T-helper 2 cell treated with Interferon-gamma antibody and Interleukin-4, amounts not matched to agents 5 μg/mL and 100 μg/mL, for 36 hours (primary cell): ENCODE measurements at regions not wholly inside any gene's neighbourhood (a gene's known extent, or its start where the extent isn't known, plus 50 kb on each side); places are given as distances from the start of the nearest gene placed in this dataset.
"Not testable (repeated sequence)": the region's sequence is repeated elsewhere in the genome, so short reads cannot be mapped to it uniquely, and the experiment has no call there.

Experiments
- DNase-seq: peaks from one replicate; pipeline ENCODE4 v3.0.0; 2021; ENCODE audit warnings: low spot score
- H3K27ac Mint-ChIP-seq: one replicate; pipeline ENCODE4 v1.8.0; 2021; ENCODE audit warnings: mild to moderate bottlenecking, mixed read lengths
- H3K27me3 Mint-ChIP-seq: one replicate; pipeline ENCODE4 v1.8.0; 2021; ENCODE audit warnings: low read depth, mixed read lengths
- H3K36me3 Mint-ChIP-seq: one replicate; pipeline ENCODE4 v1.8.0; 2021; ENCODE audit warnings: low read depth, mixed read lengths
- H3K4me1 Mint-ChIP-seq: one replicate; pipeline ENCODE4 v1.8.0; 2021; ENCODE audit warnings: low read depth, mixed read lengths
- H3K4me3 Mint-ChIP-seq: one replicate; pipeline ENCODE4 v1.8.0; 2022; ENCODE audit warnings: mild to moderate bottlenecking, moderate library complexity, mixed read lengths
- H3K9me3 Mint-ChIP-seq: one replicate; pipeline ENCODE4 v1.8.0; 2021; ENCODE audit warnings: mixed read lengths

DNA sequence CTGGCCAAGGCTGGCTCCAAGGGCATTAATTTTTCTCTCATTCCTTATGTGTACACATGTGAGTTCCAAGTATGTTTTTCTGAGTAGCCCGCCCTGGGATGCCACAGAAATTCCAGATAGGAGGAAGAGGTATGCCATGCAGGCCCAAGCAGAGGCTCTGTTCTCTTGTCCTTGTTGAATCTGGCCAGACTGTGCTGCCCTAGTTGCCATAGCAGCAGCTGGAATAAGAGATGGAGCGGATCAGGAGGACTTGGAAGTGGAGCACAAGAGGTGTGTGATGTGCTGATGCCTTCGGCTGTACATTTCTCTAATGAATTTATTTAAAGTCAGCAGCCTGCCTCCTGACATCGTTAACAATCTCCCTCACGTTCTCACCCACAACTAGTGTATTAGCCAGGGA, 235.6 kb upstream of the RPS23 start:
- H3K27ac Mint-ChIP-seq = no peak overlapping the region
- peaks cover 4% of the 10 kb centered on the region for H3K4me1 Mint-ChIP-seq
- DNase-seq = no peak
- no peaks in the 10 kb centered on the region for H3K27me3 Mint-ChIP-seq
- H3K36me3 Mint-ChIP-seq = no peaks in the 10 kb centered on the region
- no peak overlapping the region for H3K4me3 Mint-ChIP-seq
- H3K9me3 Mint-ChIP-seq = no peaks in the 10 kb centered on the region

DNA sequence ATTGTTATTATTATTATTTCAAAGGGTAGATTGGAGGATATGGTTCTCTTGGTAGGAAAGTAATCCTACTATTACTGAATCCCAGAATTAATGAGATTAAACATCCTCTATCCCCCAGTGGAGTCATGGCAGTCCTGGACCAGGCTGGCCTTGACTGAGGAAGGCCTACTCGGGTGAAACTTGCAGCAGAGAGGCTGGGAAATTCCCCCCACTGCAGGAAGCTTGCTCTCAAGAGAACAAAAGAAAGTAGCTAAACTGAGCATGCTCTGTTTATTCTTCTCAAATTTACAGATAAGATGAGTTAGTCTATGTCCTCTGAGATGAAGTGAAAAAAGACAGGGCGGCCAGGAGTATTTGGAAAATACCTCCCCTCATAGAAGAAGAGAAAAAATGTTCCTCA, 233.9 kb upstream of the RPS23 start:
- Mint-ChIP-seq H3K36me3 (no peaks in the 10 kb centered on the region), H3K4me3 (no peak overlapping the region), H3K27me3 (no peaks in the 10 kb centered on the region), H3K9me3 (no peaks in the 10 kb centered on the region), H3K27ac (no peak overlapping the region), H3K4me1 (peaks cover 4% of the 10 kb centered on the region)
- DNase-seq = peak; percentile 6

DNA sequence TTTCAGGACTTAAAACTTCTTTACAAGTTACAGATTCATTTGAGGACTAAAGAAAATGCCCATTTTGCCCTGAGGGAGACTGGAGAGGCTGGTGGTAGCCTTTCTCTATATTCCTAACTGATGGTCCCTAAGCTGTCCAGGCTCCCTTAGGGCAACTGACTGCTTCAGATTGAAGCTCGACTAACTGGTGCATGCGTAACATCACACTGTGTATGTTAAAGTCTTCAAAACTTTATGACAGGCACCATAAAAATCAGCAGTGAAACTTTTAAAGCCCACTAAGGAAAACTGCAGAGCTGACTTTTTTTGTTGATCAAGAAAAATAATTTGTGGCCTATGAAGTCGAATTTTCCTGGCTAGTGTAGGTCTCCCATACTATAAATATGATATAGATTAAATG, 233.0 kb upstream of the RPS23 start:
- H3K27me3 Mint-ChIP-seq = no peaks in the 10 kb centered on the region
- no peak overlapping the region for H3K27ac Mint-ChIP-seq
- peaks cover 4% of the 10 kb centered on the region for H3K4me1 Mint-ChIP-seq
- no peak for DNase-seq
- no peak overlapping the region for H3K4me3 Mint-ChIP-seq
- H3K36me3 Mint-ChIP-seq = no peaks in the 10 kb centered on the region
- H3K9me3 Mint-ChIP-seq = no peaks in the 10 kb centered on the region

GRCh38 chr5:82509762-82510161, 231.6 kb upstream of the RPS23 start:
- peaks cover 4% of the 10 kb centered on the region for H3K4me1 Mint-ChIP-seq
- H3K4me3 Mint-ChIP-seq = no peak overlapping the region
- H3K27me3 Mint-ChIP-seq = no peaks in the 10 kb centered on the region
- H3K36me3 Mint-ChIP-seq = no peaks in the 10 kb centered on the region
- no peaks in the 10 kb centered on the region for H3K9me3 Mint-ChIP-seq
- no peak overlapping the region for H3K27ac Mint-ChIP-seq
- no peak for DNase-seq

GRCh38 chr5:82506390-82506789, 228.2 kb upstream of the RPS23 start:
- H3K27me3 Mint-ChIP-seq, H3K27ac Mint-ChIP-seq, DNase-seq, H3K4me3 Mint-ChIP-seq, H3K4me1 Mint-ChIP-seq, H3K9me3 Mint-ChIP-seq, H3K36me3 Mint-ChIP-seq: not testable (repeated sequence)

DNA sequence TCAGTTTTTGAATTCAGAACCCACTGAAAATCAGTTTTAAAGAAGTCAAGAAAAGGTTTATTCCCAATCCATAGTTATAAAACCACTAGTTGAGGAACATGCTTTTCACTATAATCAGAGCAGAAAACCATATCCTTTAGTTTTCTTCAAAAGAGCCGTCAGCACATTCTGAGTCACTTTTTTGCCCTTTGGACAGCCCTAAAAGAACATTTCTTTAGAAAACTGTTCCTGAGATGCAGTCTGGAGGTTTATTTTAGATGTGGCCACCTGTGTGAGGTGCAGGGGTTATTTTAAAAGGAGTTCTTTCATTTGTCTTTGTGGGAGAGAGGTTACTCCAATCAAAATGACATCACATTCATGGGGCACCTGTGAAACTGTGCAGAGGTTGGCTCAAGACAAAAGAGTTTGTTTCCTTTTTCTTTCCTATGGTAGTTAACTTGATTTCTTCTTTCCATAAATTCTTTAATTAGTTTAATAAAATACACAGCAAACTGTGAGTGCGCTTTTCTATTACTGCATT, 221.6 kb upstream of the RPS23 start:
- no peak for DNase-seq
- peaks cover 4% of the 10 kb centered on the region for H3K27me3 Mint-ChIP-seq
- H3K36me3 Mint-ChIP-seq = no peaks in the 10 kb centered on the region
- H3K4me1 Mint-ChIP-seq = no peaks in the 10 kb centered on the region
- no peak overlapping the region for H3K27ac Mint-ChIP-seq
- H3K4me3 Mint-ChIP-seq = no peak overlapping the region
- H3K9me3 Mint-ChIP-seq = no peaks in the 10 kb centered on the region

DNA sequence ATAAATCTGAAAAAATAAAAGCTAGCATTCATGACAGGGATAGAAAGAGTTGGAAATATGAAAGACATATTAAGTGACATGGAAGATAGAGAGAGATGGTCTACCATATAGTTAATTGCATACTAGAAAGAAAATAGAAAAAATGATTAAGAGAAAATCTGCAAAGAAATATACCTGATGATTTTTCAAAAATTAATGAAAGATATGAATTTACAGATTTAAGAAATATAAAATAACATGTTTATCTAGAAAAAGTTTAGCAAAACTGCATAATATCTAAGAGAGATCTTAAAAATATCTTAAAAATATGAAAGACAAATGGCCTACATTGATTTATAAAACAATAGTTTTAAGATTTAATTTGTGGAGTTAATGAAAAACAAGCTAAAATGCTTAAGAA, 219.1 kb upstream of the RPS23 start:
- Mint-ChIP-seq H3K27ac (no peak overlapping the region), H3K36me3 (no peaks in the 10 kb centered on the region), H3K4me3 (no peak overlapping the region), H3K27me3 (peaks cover 4% of the 10 kb centered on the region), H3K4me1 (peaks cover 4% of the 10 kb centered on the region), H3K9me3 (no peaks in the 10 kb centered on the region)
- no peak for DNase-seq

DNA sequence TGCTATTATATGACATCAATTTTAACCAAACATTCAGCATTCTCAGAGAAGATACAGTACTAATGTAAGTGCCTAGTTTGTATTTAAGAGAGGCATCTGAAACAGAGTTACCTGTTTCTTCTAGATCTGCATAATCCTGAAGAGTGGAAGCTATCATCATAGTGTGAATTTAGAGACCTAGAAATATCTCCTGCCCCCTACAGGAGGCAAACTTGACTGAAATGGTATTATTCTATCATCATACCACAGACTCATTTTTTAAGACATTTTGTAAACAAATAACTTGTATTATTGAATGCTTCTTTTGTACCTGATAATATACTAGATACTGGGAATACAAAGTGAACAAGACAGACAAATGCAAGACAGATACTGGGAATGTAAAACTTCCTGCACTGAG, 216.8 kb upstream of the RPS23 start:
- DNase-seq = no peak
- no peak overlapping the region for H3K4me3 Mint-ChIP-seq
- no peaks in the 10 kb centered on the region for H3K36me3 Mint-ChIP-seq
- H3K4me1 Mint-ChIP-seq = peaks cover 4% of the 10 kb centered on the region
- peaks cover 5% of the 10 kb centered on the region for H3K27me3 Mint-ChIP-seq
- H3K9me3 Mint-ChIP-seq = no peaks in the 10 kb centered on the region
- no peak overlapping the region for H3K27ac Mint-ChIP-seq

GRCh38 chr5:82493221-82493620, 215.1 kb upstream of the RPS23 start:
- Mint-ChIP-seq H3K27ac (no peak overlapping the region), H3K27me3 (peaks cover 7% of the 10 kb centered on the region), H3K4me1 (peaks cover 4% of the 10 kb centered on the region), H3K36me3 (no peaks in the 10 kb centered on the region), H3K9me3 (no peaks in the 10 kb centered on the region), H3K4me3 (no peak overlapping the region)
- no peak for DNase-seq

DNA sequence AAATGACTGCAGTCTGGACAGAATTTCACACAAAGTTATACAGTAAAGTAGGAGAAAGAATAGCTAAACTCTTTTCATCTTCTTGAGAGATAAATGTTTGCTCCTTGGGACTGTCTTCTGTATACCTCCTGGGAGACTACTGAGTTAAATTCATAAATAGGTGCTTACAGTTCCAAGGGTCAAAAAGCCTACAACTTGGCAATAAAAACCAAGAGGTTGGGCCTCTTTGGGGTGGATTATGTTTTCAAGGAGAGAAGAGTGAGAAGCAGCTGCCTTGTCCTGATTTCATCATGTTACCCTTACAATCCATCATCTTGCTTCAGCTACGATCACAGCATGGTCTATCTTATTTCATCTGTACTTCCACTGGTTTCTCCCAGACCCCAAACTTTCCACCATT, 213.2 kb upstream of the RPS23 start:
- peaks cover 4% of the 10 kb centered on the region for H3K4me1 Mint-ChIP-seq
- no peak overlapping the region for H3K4me3 Mint-ChIP-seq
- no peak overlapping the region for H3K27ac Mint-ChIP-seq
- no peaks in the 10 kb centered on the region for H3K36me3 Mint-ChIP-seq
- DNase-seq = no peak
- H3K27me3 Mint-ChIP-seq = peaks cover 7% of the 10 kb centered on the region
- no peaks in the 10 kb centered on the region for H3K9me3 Mint-ChIP-seq

DNA sequence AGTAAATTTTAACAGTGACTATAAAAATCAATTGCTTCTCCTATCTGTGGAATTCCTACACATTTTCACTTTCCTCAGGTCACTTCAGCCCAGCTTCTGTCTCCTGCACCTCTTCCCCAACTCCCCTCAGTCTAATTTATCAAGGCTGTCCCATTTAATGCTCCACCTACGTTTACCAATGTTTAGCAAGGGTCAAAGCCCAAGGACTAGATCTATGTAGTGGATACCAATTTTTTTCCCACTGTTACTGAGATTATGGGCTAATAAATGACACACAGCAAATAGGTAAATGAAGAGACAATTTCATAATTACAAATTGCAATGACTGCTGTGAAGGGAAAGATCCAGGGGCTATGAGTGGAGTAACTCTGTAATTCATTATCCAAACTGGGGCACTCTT, 211.5 kb upstream of the RPS23 start:
- H3K9me3 Mint-ChIP-seq = no peaks in the 10 kb centered on the region
- H3K27me3 Mint-ChIP-seq = peaks cover 7% of the 10 kb centered on the region
- no peak overlapping the region for H3K27ac Mint-ChIP-seq

DNA sequence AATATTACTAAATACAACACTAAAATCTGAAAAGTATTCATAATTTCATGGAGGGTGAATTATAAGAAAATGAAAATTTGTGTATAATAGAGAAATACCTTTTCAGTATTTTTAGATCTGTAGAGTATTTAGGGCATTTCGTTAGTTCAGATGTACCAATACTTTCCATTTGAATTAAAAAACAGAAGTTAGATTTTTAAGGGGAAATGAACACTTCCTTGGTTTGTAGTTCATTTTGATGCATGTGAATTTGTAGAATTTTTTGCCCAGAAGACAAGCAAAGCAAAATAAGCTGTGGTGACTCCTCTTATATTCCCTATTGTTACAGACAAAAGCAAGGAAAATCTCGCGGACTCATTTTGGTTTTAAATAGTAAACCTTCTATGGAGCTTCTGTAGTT, 209.0 kb upstream of the RPS23 start:
- Mint-ChIP-seq H3K4me1 (no peaks in the 10 kb centered on the region), H3K27ac (no peak overlapping the region), H3K9me3 (no peaks in the 10 kb centered on the region), H3K4me3 (no peak overlapping the region), H3K27me3 (peaks cover 10% of the 10 kb centered on the region), H3K36me3 (no peaks in the 10 kb centered on the region)
- no peak for DNase-seq

More for the DNA sequence above, 211.5 kb upstream of the RPS23 start:
- Mint-ChIP-seq H3K4me1 (peaks cover 4% of the 10 kb centered on the region), H3K4me3 (no peak overlapping the region), H3K36me3 (no peaks in the 10 kb centered on the region)
- no peak for DNase-seq

DNA sequence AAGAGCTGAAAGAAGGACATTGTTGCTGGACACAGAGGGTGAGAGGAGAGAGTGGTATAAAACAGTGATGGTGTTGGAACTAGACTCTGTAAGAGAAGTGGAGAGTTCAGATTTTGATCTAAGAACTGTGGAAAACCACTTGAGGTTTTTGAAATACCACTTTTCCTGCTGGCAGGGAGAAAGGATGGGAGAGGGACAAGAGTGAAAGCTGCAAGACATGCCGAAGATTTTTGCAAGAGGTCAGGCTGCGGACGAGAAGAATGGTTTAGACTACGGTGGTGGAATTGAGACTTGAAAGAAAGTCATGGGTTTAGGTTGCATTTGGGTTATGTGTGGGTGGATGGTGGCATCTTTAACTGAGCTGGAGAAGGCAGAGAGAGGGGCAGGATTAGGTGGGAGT, 202.2 kb upstream of the RPS23 start:
- no peaks in the 10 kb centered on the region for H3K36me3 Mint-ChIP-seq
- H3K27me3 Mint-ChIP-seq = peaks cover 6% of the 10 kb centered on the region
- H3K4me1 Mint-ChIP-seq = no peaks in the 10 kb centered on the region
- no peak overlapping the region for H3K27ac Mint-ChIP-seq
- H3K4me3 Mint-ChIP-seq = no peak overlapping the region
- no peak for DNase-seq
- H3K9me3 Mint-ChIP-seq = no peaks in the 10 kb centered on the region

- peaks cover 7% of the 10 kb centered on the region for H3K27me3 Mint-ChIP-seq
- no peak for DNase-seq
- no peak overlapping the region for H3K27ac Mint-ChIP-seq
- H3K36me3 Mint-ChIP-seq = no peaks in the 10 kb centered on the region
- H3K4me3 Mint-ChIP-seq = no peak overlapping the region
- H3K9me3 Mint-ChIP-seq = no peaks in the 10 kb centered on the region
- H3K4me1 Mint-ChIP-seq = no peaks in the 10 kb centered on the region
Measured at GRCh38 chr5:82476155-82476554, 198.0 kb upstream of the RPS23 start.

DNA sequence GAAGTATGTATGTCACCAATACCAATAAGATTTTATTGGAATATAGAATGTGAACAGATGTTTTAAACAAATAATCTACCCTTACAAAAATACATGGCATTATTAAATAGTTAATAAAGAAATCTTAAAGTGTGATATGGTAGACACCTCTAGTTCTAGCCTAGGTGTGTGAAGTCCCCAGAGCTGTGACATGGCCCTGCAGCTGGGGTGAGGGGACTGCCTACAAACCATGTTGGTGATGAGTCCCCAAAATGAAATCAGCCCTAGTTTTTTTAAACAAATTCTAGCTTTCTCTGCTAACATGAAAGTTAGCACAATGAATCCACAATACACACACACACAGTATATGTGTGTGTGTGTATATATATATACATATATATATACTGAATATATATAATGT, 195.1 kb upstream of the RPS23 start:
- H3K4me1 Mint-ChIP-seq = no peaks in the 10 kb centered on the region
- no peaks in the 10 kb centered on the region for H3K36me3 Mint-ChIP-seq
- no peak for DNase-seq
- H3K9me3 Mint-ChIP-seq = no peaks in the 10 kb centered on the region
- no peak overlapping the region for H3K27ac Mint-ChIP-seq
- H3K4me3 Mint-ChIP-seq = no peak overlapping the region
- H3K27me3 Mint-ChIP-seq = peaks cover 4% of the 10 kb centered on the region
